PC-9 (cell line): ENCODE measurements at regions not wholly inside any gene's neighbourhood (a gene's known extent, or its start where the extent isn't known, plus 50 kb on each side); places are given as distances from the start of the nearest gene placed in this dataset.

Experiments used
- BruUV-seq: library from RNA; stranded (reverse); fragments of 400-500 nt; replicated peaks from 2 replicates; lab custom pipeline; 2021; lab: Mats Ljungman, UMichigan
- CTCF ChIA-PET: fragments of 300-600 bp; sonication (Branson Sonifier 250); formaldehyde crosslinking; loops from one replicate; lab custom pipeline; 2022; ENCODE audit warnings: antibody characterized with exemption; lab: Charles Lee
- POLR2A ChIA-PET: fragments of 300-600 bp; sonication (Branson Sonifier 250); formaldehyde crosslinking; loops from one replicate; lab custom pipeline; 2022; ENCODE audit warnings: antibody characterized with exemption; ENCODE audit not compliant: unreplicated experiment; lab: Charles Lee
- DNase-seq, 2 experiments: peaks; one replicate each; pipeline versions ENCODE4 v3.0.0 to v3.0.0-alpha.2; 2015 to 2022; ENCODE audit warnings: mixed read lengths in 1 of 2
- H2AFZ ChIP-seq: fragments of 200-600 bp; sonication (generic); 2 replicates; pipeline ENCODE4 v1.8.1; 2017; ENCODE audit warnings: antibody characterized with exemption
- H3F3A ChIP-seq: fragments of 200-600 bp; sonication (generic); 2 replicates; pipeline ENCODE4 v1.8.1; 2017; ENCODE audit warnings: antibody characterized with exemption, mild to moderate bottlenecking, low read depth; ENCODE audit not compliant: insufficient read depth
- H3K27ac ChIP-seq: fragments of 200-600 bp; sonication (generic); 2 replicates; pipeline ENCODE4 v1.6.1; 2016; ENCODE audit warnings: mixed run types
- H3K27me3 ChIP-seq: fragments of 200-600 bp; sonication (generic); 2 replicates; pipeline ENCODE4 v1.6.1; 2016; ENCODE audit warnings: low read depth, mixed run types; ENCODE audit not compliant: insufficient read depth
- H3K36me3 ChIP-seq: fragments of 200-600 bp; sonication (generic); 2 replicates; pipeline ENCODE4 v1.6.1; 2016; ENCODE audit warnings: low read depth, mixed run types
- H3K4me1 ChIP-seq: fragments of 200-600 bp; sonication (generic); replicated peaks from 2 replicates; pipeline ENCODE4 v1.6.1; 2016; ENCODE audit warnings: mixed run types; ENCODE audit not compliant: insufficient read depth
- H3K4me2 ChIP-seq: fragments of 200-600 bp; sonication (generic); 2 replicates; pipeline ENCODE4 v1.6.1; 2017; ENCODE audit warnings: mixed run types
- H3K4me3 ChIP-seq: fragments of 200-600 bp; sonication (generic); 2 replicates; pipeline ENCODE4 v1.6.1; 2016; ENCODE audit warnings: mixed run types
- H3K79me2 ChIP-seq: fragments of 200-600 bp; sonication (generic); 2 replicates; pipeline ENCODE4 v1.6.1; 2017; ENCODE audit warnings: low read depth, mixed run types
- H3K9me2 ChIP-seq: fragments of 200-600 bp; sonication (generic); 2 replicates; pipeline ENCODE4 v1.8.1; 2017; ENCODE audit warnings: mild to moderate bottlenecking; ENCODE audit not compliant: insufficient read depth
- H3K9me3 ChIP-seq: fragments of 200-600 bp; sonication (generic); 2 replicates; pipeline ENCODE4 v1.8.1; 2016; ENCODE audit warnings: low read depth; ENCODE audit not compliant: insufficient read depth
- H4K20me1 ChIP-seq: fragments of 200-600 bp; sonication (generic); 2 replicates; pipeline ENCODE4 v1.8.1; 2017; ENCODE audit not compliant: insufficient read depth
- EZH2 ChIP-seq: fragments of 200-600 bp; sonication (generic); IDR thresholded peaks from 2 replicates; pipeline ENCODE4 v1.8.0; 2017; ENCODE audit warnings: antibody characterized with exemption, low read depth
- intact Hi-C: fragments of 100-400 bp; cut with micrococcal nuclease; formaldehyde crosslinking; loops from one replicate; pipeline ENCODE4 v1.10.0; 2022; ENCODE audit not compliant: unreplicated experiment
- TF ChIP-seq, protein P1 (sequence below): fragments of 200-600 bp; sonication (generic); conservative IDR thresholded peaks from 2 replicates; pipeline ENCODE4 v1.6.1; 2017; ENCODE audit warnings: mixed run types, antibody characterized with exemption, mild to moderate bottlenecking, moderate library complexity

DNA sequence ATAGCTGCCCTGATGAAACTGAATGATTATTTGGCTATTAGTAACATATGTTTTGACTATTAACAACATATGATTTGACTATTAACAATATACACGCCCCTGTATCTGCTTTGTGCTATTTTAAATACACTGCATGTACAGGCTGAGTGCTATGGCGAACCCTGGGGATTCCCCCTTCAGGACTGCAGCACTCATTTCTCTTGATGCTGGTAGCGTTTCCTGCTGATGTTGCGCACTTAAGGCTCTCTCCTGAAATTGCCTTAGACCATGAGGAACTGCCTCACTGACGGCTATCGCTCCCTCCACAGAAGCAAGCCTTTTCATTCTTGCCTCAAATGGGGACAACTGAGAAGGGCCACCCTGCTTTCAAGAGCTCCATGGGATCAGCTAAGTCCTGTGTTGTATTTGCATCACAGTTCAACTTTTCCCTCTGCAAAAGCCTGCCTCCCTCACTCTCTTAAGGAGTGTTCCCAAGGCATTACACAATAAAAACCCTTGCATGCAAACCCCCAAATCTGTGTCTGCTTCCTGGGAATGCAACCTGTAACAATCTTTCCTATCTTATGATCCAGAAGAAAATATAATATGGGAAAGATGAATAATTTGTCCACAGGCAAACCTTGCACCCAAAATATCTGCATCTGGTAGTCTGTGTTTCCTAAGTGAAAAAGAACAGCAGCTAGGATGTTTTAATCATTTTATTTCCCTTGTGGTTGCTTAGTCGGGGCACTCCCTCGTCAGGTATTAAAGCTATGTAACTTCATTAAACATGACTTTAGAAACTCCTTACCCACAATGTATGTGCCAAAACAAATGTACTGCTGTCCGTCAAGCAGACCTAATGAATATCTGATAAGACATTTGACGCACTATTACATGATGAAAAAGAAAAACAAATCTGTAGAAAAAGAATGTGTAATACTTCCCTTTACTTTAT lies 456.4 kb downstream of the COL12A1 start:
- peaks cover 12% of the 10 kb centered on the region; the same call in 1 of the 2 replicates for H3K4me1 ChIP-seq
- ChIA-PET POLR2A (interaction anchor here (0.7 kb wide), 1 partner anchor 341 kb away, joined by 3 read pairs; no protein-coding TSS in a partner anchor), CTCF (no interaction called here)
- H3F3A ChIP-seq = no peaks in the 10 kb centered on the region
- no peaks in the 10 kb centered on the region for H4K20me1 ChIP-seq
- H3K79me2 ChIP-seq = no peaks in the 10 kb centered on the region
- H2AFZ ChIP-seq = no peak overlapping the region
- H3K27me3 ChIP-seq = no peaks in the 10 kb centered on the region
- H3K4me2 ChIP-seq = 0 out of 2 replicates have a peak overlapping the region, but pooled peaks have one; percentile 15
- H3K27ac ChIP-seq = no peak overlapping the region
- peak; percentile 27 to 63 for DNase-seq
- no peak for TF ChIP-seq EZH2
- TF ChIP-seq, protein P1, sequence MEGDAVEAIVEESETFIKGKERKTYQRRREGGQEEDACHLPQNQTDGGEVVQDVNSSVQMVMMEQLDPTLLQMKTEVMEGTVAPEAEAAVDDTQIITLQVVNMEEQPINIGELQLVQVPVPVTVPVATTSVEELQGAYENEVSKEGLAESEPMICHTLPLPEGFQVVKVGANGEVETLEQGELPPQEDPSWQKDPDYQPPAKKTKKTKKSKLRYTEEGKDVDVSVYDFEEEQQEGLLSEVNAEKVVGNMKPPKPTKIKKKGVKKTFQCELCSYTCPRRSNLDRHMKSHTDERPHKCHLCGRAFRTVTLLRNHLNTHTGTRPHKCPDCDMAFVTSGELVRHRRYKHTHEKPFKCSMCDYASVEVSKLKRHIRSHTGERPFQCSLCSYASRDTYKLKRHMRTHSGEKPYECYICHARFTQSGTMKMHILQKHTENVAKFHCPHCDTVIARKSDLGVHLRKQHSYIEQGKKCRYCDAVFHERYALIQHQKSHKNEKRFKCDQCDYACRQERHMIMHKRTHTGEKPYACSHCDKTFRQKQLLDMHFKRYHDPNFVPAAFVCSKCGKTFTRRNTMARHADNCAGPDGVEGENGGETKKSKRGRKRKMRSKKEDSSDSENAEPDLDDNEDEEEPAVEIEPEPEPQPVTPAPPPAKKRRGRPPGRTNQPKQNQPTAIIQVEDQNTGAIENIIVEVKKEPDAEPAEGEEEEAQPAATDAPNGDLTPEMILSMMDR = no peak
- intact Hi-C loops = loop anchor here (5.0 kb wide), 1 partner anchor 453 kb away; no protein-coding TSS in a partner anchor
- no peaks in the 10 kb centered on the region for H3K9me3 ChIP-seq
- H3K9me2 ChIP-seq = no peaks in the 10 kb centered on the region
- no TSS peak for BruUV-seq
- H3K4me3 ChIP-seq = no peak overlapping the region
- H3K36me3 ChIP-seq = no peaks in the 10 kb centered on the region; the same call in 1 of the 2 replicates

DNA sequence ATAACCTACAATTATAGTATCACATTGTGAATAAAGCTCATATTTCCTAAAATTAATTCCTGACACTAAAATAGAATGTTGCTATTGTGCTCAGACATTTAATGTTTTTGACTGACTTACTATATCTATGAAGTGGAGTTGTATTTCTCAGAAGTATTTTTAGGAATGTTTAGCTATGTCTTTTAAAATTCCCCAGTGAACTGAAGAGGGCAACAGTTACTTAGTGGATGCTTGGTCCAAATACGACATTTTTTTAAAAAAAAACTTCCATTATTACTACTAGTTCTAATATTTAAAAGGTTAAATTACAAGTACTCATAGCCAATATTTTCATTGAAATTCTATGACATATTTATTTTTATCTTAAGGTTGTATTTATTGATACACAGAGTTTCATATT lies 460.2 kb downstream of the COL12A1 start:
- H3K9me3 ChIP-seq = no peaks in the 10 kb centered on the region
- H2AFZ ChIP-seq = no peak overlapping the region
- POLR2A ChIA-PET = interaction anchor here (0.5 kb wide), 1 partner anchor 1350 kb away, joined by 5 read pairs; no protein-coding TSS in a partner anchor
- TF ChIP-seq EZH2 = no peak
- TF ChIP-seq, protein P1 = no peak
- no peak for DNase-seq
- H4K20me1 ChIP-seq = no peaks in the 10 kb centered on the region
- peaks cover 12% of the 10 kb centered on the region; the same call in 1 of the 2 replicates for H3K4me1 ChIP-seq
- no peaks in the 10 kb centered on the region for H3K27me3 ChIP-seq
- intact Hi-C loops = no loop called here
- H3K27ac ChIP-seq = no peak overlapping the region
- no peaks in the 10 kb centered on the region for H3K79me2 ChIP-seq
- H3F3A ChIP-seq = no peaks in the 10 kb centered on the region
- CTCF ChIA-PET = no interaction called here
- no peak overlapping the region for H3K4me2 ChIP-seq
- H3K36me3 ChIP-seq = no peaks in the 10 kb centered on the region
- H3K9me2 ChIP-seq = 0 out of 2 replicates have a peak, but pooled peaks cover 4% of the 10 kb centered on the region
- H3K4me3 ChIP-seq = no peak overlapping the region
- no TSS peak for BruUV-seq

DNA sequence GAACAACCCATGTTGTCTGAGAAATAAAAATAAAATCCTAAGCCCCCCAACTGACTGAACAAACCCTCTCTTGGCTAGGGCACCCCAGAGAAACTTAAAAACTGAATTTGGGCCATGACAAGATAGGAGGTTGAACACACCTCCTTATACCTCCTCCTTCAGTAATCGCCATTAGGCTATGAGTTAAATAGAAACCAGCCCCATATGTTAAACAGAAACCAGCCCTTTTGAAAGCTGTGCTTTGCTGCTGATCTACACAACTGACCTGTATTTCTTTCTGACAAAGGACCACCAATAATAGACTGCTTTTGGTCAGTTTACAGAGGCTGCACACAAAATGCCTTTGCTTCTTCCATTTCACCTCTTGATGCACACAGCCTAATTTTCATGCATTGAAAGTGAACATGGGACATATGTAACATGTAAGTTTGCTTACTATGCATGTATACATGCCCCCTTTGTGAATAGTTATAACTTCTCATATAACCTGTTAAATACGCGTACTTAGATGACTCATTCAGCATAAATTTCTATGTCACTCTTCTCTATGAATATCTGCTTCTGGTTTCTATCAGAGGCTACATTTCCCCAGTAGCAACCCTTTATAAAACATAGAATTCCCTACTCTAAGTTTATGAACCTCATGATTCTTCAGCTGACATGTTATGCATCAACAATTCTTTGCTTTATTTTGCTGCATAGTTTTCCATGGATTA lies 462.9 kb downstream of the COL12A1 start:
- 0 out of 2 replicates have a peak, but pooled peaks cover 7% of the 10 kb centered on the region for H3K9me2 ChIP-seq
- H3K9me3 ChIP-seq = no peaks in the 10 kb centered on the region
- no peak overlapping the region for H3K4me3 ChIP-seq
- H3K27ac ChIP-seq = no peak overlapping the region
- no peak overlapping the region for H2AFZ ChIP-seq
- H4K20me1 ChIP-seq = no peaks in the 10 kb centered on the region
- BruUV-seq = no TSS peak
- H3K27me3 ChIP-seq = no peaks in the 10 kb centered on the region
- intact Hi-C loops = no loop called here
- no peaks in the 10 kb centered on the region for H3K36me3 ChIP-seq
- POLR2A ChIA-PET = no interaction called here
- CTCF ChIA-PET = no interaction called here
- no peak overlapping the region for H3K4me2 ChIP-seq
- H3F3A ChIP-seq = no peaks in the 10 kb centered on the region
- no peaks in the 10 kb centered on the region for H3K79me2 ChIP-seq
- TF ChIP-seq EZH2 = no peak
- TF ChIP-seq, protein P1 = no peak
- no peak for DNase-seq
- H3K4me1 ChIP-seq = no peaks in the 10 kb centered on the region
